CD8-positive, alpha-beta memory T cell (primary cell): ENCODE measurements at regions not wholly inside any gene's neighbourhood (a gene's known extent, or its start where the extent isn't known, plus 50 kb on each side); places are given as distances from the start of the nearest gene placed in this dataset.

Experiments
- CTCF ChIA-PET: fragments of 350-600 bp; sonication (Branson Sonifier 250); formaldehyde crosslinking; loops from one replicate; lab custom pipeline; 2021; ENCODE audit warnings: antibody characterized with exemption; lab: Charles Lee
- POLR2A ChIA-PET: fragments of 350-600 bp; sonication (Branson Sonifier 250); formaldehyde crosslinking; loops from one replicate; lab custom pipeline; 2021; ENCODE audit warnings: antibody characterized with exemption; lab: Charles Lee
- DNase-seq, 5 donors: peaks; one replicate each; pipeline versions ENCODE4 v3.0.0 to v3.0.0-alpha.2; 2020 to 2022; ENCODE audit warnings: mixed read lengths in 1 of 5
- H3K27ac ChIP-seq: one replicate; pipeline ENCODE4 v1.7.0; 2013; ENCODE audit warnings: low read depth, mild to moderate bottlenecking, low read length, moderate library complexity
- H3K27me3 ChIP-seq: 2 replicates; pipeline ENCODE4 v1.7.0; 2013; ENCODE audit warnings: low read length, mild to moderate bottlenecking; ENCODE audit not compliant: insufficient read depth, poor library complexity, severe bottlenecking
- H3K36me3 ChIP-seq: 2 replicates; pipeline ENCODE4 v1.7.0; 2013; ENCODE audit warnings: mild to moderate bottlenecking, low read length, moderate library complexity; ENCODE audit not compliant: insufficient read depth
- H3K4me1 ChIP-seq: 2 replicates; pipeline ENCODE4 v1.7.0; 2013; ENCODE audit warnings: mild to moderate bottlenecking, low read length, moderate library complexity; ENCODE audit not compliant: insufficient read depth
- H3K4me3 ChIP-seq: 2 replicates; pipeline ENCODE4 v1.7.0; 2013; ENCODE audit warnings: mild to moderate bottlenecking, low read length
- H3K9me3 ChIP-seq: 2 replicates; pipeline ENCODE4 v1.7.0; 2013; ENCODE audit warnings: mild to moderate bottlenecking, low read length
- H3K27ac Mint-ChIP-seq, 8 donors: one replicate each; pipeline ENCODE4 v1.8.0; 2020 to 2021; ENCODE audit warnings: mixed read lengths in 8 of 8, mild to moderate bottlenecking in 6 of 8, inconsistent platforms in 3 of 8, moderate library complexity in 3 of 8
- H3K27me3 Mint-ChIP-seq, 2 donors: one replicate each; pipeline ENCODE4 v1.8.0; 2020 to 2021; ENCODE audit warnings: mixed read lengths in 2 of 2, mild to moderate bottlenecking in 1 of 2, moderate library complexity in 1 of 2
- H3K36me3 Mint-ChIP-seq, 3 donors: one replicate each; pipeline ENCODE4 v1.8.0; 2020 to 2021; ENCODE audit warnings: mixed read lengths in 3 of 3, inconsistent platforms in 1 of 3, mild to moderate bottlenecking in 1 of 3
- H3K4me1 Mint-ChIP-seq, 3 donors: one replicate each; pipeline ENCODE4 v1.8.0; 2020 to 2021; ENCODE audit warnings: mixed read lengths in 3 of 3, inconsistent platforms in 1 of 3, mild to moderate bottlenecking in 1 of 3
- H3K4me3 Mint-ChIP-seq, 7 donors: one replicate each; pipeline ENCODE4 v1.8.0; 2020 to 2021; ENCODE audit warnings: mixed read lengths in 7 of 7, mild to moderate bottlenecking in 6 of 7, moderate library complexity in 4 of 7, inconsistent platforms in 2 of 7
- H3K9me3 Mint-ChIP-seq, 5 donors: one replicate each; pipeline ENCODE4 v1.8.0; 2020 to 2022; ENCODE audit warnings: mixed read lengths in 5 of 5, mild to moderate bottlenecking in 3 of 5, moderate library complexity in 2 of 5, inconsistent platforms in 1 of 5

GRCh38 chr10:130631142-130632096 is 495.2 kb downstream of the GLRX3 start:
- no peaks in the 10 kb centered on the region for H3K9me3 ChIP-seq
- no peak overlapping the region for H3K4me3 ChIP-seq
- Mint-ChIP-seq H3K36me3 (no peaks in the 10 kb centered on the region), H3K9me3 (peaks cover 0 to 3% (median 2%) of the 10 kb centered on the region in 5 donors), H3K4me3 (no peak overlapping the region), H3K4me1 (no peaks in the 10 kb centered on the region), H3K27me3 (no peaks in the 10 kb centered on the region), H3K27ac (peak overlapping the region in 1 of 8 donors; percentile 40)
- CTCF ChIA-PET, result no interaction called here
- POLR2A ChIA-PET, result no interaction called here
- no peaks in the 10 kb centered on the region for H3K27me3 ChIP-seq
- H3K27ac ChIP-seq, result no peak overlapping the region
- DNase-seq, result no peak
- no peaks in the 10 kb centered on the region for H3K36me3 ChIP-seq
- no peaks in the 10 kb centered on the region for H3K4me1 ChIP-seq

- H3K27me3 ChIP-seq, result no peaks in the 10 kb centered on the region
- Mint-ChIP-seq H3K4me1 (no peaks in the 10 kb centered on the region), H3K27ac (no peak overlapping the region), H3K27me3 (peaks cover 0 to 5% of the 10 kb centered on the region in 2 donors), H3K9me3 (peaks cover 0 to 7% (median 2%) of the 10 kb centered on the region in 5 donors), H3K36me3 (no peaks in the 10 kb centered on the region), H3K4me3 (no peak overlapping the region)
- no peaks in the 10 kb centered on the region for H3K36me3 ChIP-seq
- no peak overlapping the region for H3K4me3 ChIP-seq
- ChIA-PET CTCF (no interaction called here), POLR2A (no interaction called here)
- no peak overlapping the region for H3K27ac ChIP-seq
- H3K9me3 ChIP-seq, result no peaks in the 10 kb centered on the region
- DNase-seq, result no peak
- H3K4me1 ChIP-seq, result no peaks in the 10 kb centered on the region
These were observed 498.6 kb downstream of the GLRX3 start for GRCh38 chr10:130634816-130635215.

GRCh38 chr10:130635528-130635927 is 499.3 kb downstream of the GLRX3 start:
- no peaks in the 10 kb centered on the region for H3K4me1 Mint-ChIP-seq
- POLR2A ChIA-PET, result no interaction called here

GRCh38 chr10:130636313-130636930 is 500.2 kb downstream of the GLRX3 start:
- H3K4me3 ChIP-seq, result no peak overlapping the region
- POLR2A ChIA-PET, result no interaction called here

More at GRCh38 chr10:130635528-130635927, 499.3 kb downstream of the GLRX3 start:
- Mint-ChIP-seq H3K4me3 (no peak overlapping the region), H3K9me3 (peaks cover 0 to 9% (median 2%) of the 10 kb centered on the region in 5 donors), H3K27ac (no peak overlapping the region), H3K36me3 (no peaks in the 10 kb centered on the region), H3K27me3 (peaks cover 0 to 5% of the 10 kb centered on the region in 2 donors)
- no peaks in the 10 kb centered on the region for H3K27me3 ChIP-seq
- H3K4me3 ChIP-seq, result no peak overlapping the region
- DNase-seq, result no peak
- H3K36me3 ChIP-seq, result no peaks in the 10 kb centered on the region
- no peaks in the 10 kb centered on the region for H3K9me3 ChIP-seq
- no peak overlapping the region for H3K27ac ChIP-seq
- CTCF ChIA-PET, result no interaction called here
- H3K4me1 ChIP-seq, result no peaks in the 10 kb centered on the region

GRCh38 chr10:130637089-130637676 is 501.0 kb downstream of the GLRX3 start:
- no peaks in the 10 kb centered on the region for H3K27me3 ChIP-seq
- CTCF ChIA-PET, result no interaction called here
- H3K27ac ChIP-seq, result no peak overlapping the region
- no peak overlapping the region for H3K4me3 Mint-ChIP-seq
- no peaks in the 10 kb centered on the region for H3K36me3 ChIP-seq
- H3K36me3 Mint-ChIP-seq, result no peaks in the 10 kb centered on the region
- H3K4me1 ChIP-seq, result no peaks in the 10 kb centered on the region
- no peak overlapping the region for H3K4me3 ChIP-seq
- no peak for DNase-seq
- peaks cover 0 to 9% (median 2%) of the 10 kb centered on the region in 5 donors for H3K9me3 Mint-ChIP-seq
- H3K4me1 Mint-ChIP-seq, result no peaks in the 10 kb centered on the region
- H3K27ac Mint-ChIP-seq, result no peak overlapping the region
- peaks cover 0 to 5% of the 10 kb centered on the region in 2 donors for H3K27me3 Mint-ChIP-seq
- POLR2A ChIA-PET, result no interaction called here
- H3K9me3 ChIP-seq, result no peaks in the 10 kb centered on the region

More at GRCh38 chr10:130636313-130636930, 500.2 kb downstream of the GLRX3 start:
- H3K36me3 Mint-ChIP-seq, result no peaks in the 10 kb centered on the region
- Histone ChIP-seq H3K27me3 (no peaks in the 10 kb centered on the region), H3K9me3 (no peaks in the 10 kb centered on the region), H3K4me1 (no peaks in the 10 kb centered on the region), H3K27ac (no peak overlapping the region), H3K36me3 (no peaks in the 10 kb centered on the region)
- no peak overlapping the region for H3K4me3 Mint-ChIP-seq
- H3K4me1 Mint-ChIP-seq, result no peaks in the 10 kb centered on the region
- no peak overlapping the region for H3K27ac Mint-ChIP-seq
- DNase-seq, result no peak
- CTCF ChIA-PET, result no interaction called here
- peaks cover 0 to 9% (median 2%) of the 10 kb centered on the region in 5 donors for H3K9me3 Mint-ChIP-seq
- peaks cover 0 to 5% of the 10 kb centered on the region in 2 donors for H3K27me3 Mint-ChIP-seq

- Mint-ChIP-seq H3K9me3 (peaks cover 0 to 9% (median 2%) of the 10 kb centered on the region in 5 donors), H3K4me1 (no peaks in the 10 kb centered on the region), H3K27me3 (peaks cover 0 to 5% of the 10 kb centered on the region in 2 donors), H3K36me3 (no peaks in the 10 kb centered on the region), H3K4me3 (no peak overlapping the region), H3K27ac (no peak overlapping the region)
- ChIA-PET CTCF (no interaction called here), POLR2A (no interaction called here)
- DNase-seq, result no peak
- Histone ChIP-seq H3K27ac (no peak overlapping the region), H3K36me3 (no peaks in the 10 kb centered on the region), H3K9me3 (no peaks in the 10 kb centered on the region), H3K27me3 (no peaks in the 10 kb centered on the region), H3K4me1 (no peaks in the 10 kb centered on the region), H3K4me3 (no peak overlapping the region)
These were observed 502.8 kb downstream of the GLRX3 start for GRCh38 chr10:130638991-130639390.

GRCh38 chr10:130642926-130643325 is 506.7 kb downstream of the GLRX3 start:
- H3K4me1 Mint-ChIP-seq, result no peaks in the 10 kb centered on the region
- H3K27me3 ChIP-seq, result no peaks in the 10 kb centered on the region
- H3K27ac ChIP-seq, result no peak overlapping the region
- no peak overlapping the region for H3K4me3 Mint-ChIP-seq
- H3K9me3 ChIP-seq, result no peaks in the 10 kb centered on the region
- POLR2A ChIA-PET, result no interaction called here
- H3K9me3 Mint-ChIP-seq, result peaks cover 0 to 10% (median 2%) of the 10 kb centered on the region in 5 donors
- H3K4me3 ChIP-seq, result no peak overlapping the region
- CTCF ChIA-PET, result no interaction called here
- H3K36me3 Mint-ChIP-seq, result no peaks in the 10 kb centered on the region
- H3K27ac Mint-ChIP-seq, result peak overlapping the region in 1 of 8 donors; percentile 73
- no peaks in the 10 kb centered on the region for H3K4me1 ChIP-seq
- no peak for DNase-seq
- H3K36me3 ChIP-seq, result no peaks in the 10 kb centered on the region
- H3K27me3 Mint-ChIP-seq, result no peaks in the 10 kb centered on the region

- ChIA-PET CTCF (no interaction called here), POLR2A (no interaction called here)
- no peaks in the 10 kb centered on the region for H3K4me1 Mint-ChIP-seq
- H3K9me3 Mint-ChIP-seq, result peaks cover 2 to 11% (median 7%) of the 10 kb centered on the region in 5 donors
- Histone ChIP-seq H3K9me3 (no peaks in the 10 kb centered on the region), H3K4me1 (no peaks in the 10 kb centered on the region), H3K27ac (no peak overlapping the region), H3K27me3 (no peaks in the 10 kb centered on the region), H3K4me3 (no peak overlapping the region), H3K36me3 (no peaks in the 10 kb centered on the region)
- no peaks in the 10 kb centered on the region for H3K27me3 Mint-ChIP-seq
- H3K4me3 Mint-ChIP-seq, result no peak overlapping the region
- H3K36me3 Mint-ChIP-seq, result peaks cover 0 to 3% (median 0%) of the 10 kb centered on the region in 3 donors
- H3K27ac Mint-ChIP-seq, result no peak overlapping the region
- no peak for DNase-seq
These were observed 511.1 kb downstream of the GLRX3 start for GRCh38 chr10:130647341-130647740.
